ENCODE measurements at regions not wholly inside any gene's neighbourhood (a gene's known extent, or its start where the extent isn't known, plus 50 kb on each side); places are given as distances from the start of the nearest gene placed in this dataset.

- TF ChIP-seq, protein P1, sequence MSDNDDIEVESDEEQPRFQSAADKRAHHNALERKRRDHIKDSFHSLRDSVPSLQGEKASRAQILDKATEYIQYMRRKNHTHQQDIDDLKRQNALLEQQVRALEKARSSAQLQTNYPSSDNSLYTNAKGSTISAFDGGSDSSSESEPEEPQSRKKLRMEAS (IDR thresholded peaks at IDR 0.05) = no peak
- TF ChIP-seq TAF1 (conservative IDR thresholded peaks at IDR 0.05) (no peak), CTCF (IDR thresholded peaks at IDR 0.05; ENCODE audit: low read depth, low read length, missing input control) (no peak), RAD21 (IDR thresholded peaks at IDR 0.05) (no peak), SP1 (IDR thresholded peaks at IDR 0.05) (no peak), YY1 (IDR thresholded peaks at IDR 0.05) (no peak), JUND (IDR thresholded peaks at IDR 0.05) (no peak), FOXA1 (IDR thresholded peaks at IDR 0.05) (no peak), GABPA (IDR thresholded peaks at IDR 0.05 in 1 of 2, conservative IDR thresholded peaks at IDR 0.05 in 1 of 2) (no peak), RXRA (IDR thresholded peaks at IDR 0.05) (no peak), HNF4A (conservative IDR thresholded peaks at IDR 0.05) (no peak)
- TF ChIP-seq, protein P2, sequence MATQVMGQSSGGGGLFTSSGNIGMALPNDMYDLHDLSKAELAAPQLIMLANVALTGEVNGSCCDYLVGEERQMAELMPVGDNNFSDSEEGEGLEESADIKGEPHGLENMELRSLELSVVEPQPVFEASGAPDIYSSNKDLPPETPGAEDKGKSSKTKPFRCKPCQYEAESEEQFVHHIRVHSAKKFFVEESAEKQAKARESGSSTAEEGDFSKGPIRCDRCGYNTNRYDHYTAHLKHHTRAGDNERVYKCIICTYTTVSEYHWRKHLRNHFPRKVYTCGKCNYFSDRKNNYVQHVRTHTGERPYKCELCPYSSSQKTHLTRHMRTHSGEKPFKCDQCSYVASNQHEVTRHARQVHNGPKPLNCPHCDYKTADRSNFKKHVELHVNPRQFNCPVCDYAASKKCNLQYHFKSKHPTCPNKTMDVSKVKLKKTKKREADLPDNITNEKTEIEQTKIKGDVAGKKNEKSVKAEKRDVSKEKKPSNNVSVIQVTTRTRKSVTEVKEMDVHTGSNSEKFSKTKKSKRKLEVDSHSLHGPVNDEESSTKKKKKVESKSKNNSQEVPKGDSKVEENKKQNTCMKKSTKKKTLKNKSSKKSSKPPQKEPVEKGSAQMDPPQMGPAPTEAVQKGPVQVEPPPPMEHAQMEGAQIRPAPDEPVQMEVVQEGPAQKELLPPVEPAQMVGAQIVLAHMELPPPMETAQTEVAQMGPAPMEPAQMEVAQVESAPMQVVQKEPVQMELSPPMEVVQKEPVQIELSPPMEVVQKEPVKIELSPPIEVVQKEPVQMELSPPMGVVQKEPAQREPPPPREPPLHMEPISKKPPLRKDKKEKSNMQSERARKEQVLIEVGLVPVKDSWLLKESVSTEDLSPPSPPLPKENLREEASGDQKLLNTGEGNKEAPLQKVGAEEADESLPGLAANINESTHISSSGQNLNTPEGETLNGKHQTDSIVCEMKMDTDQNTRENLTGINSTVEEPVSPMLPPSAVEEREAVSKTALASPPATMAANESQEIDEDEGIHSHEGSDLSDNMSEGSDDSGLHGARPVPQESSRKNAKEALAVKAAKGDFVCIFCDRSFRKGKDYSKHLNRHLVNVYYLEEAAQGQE (IDR thresholded peaks at IDR 0.05) = no peak
- TF ChIP-seq, protein P3, sequence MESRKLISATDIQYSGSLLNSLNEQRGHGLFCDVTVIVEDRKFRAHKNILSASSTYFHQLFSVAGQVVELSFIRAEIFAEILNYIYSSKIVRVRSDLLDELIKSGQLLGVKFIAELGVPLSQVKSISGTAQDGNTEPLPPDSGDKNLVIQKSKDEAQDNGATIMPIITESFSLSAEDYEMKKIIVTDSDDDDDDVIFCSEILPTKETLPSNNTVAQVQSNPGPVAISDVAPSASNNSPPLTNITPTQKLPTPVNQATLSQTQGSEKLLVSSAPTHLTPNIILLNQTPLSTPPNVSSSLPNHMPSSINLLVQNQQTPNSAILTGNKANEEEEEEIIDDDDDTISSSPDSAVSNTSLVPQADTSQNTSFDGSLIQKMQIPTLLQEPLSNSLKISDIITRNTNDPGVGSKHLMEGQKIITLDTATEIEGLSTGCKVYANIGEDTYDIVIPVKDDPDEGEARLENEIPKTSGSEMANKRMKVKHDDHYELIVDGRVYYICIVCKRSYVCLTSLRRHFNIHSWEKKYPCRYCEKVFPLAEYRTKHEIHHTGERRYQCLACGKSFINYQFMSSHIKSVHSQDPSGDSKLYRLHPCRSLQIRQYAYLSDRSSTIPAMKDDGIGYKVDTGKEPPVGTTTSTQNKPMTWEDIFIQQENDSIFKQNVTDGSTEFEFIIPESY (IDR thresholded peaks at IDR 0.05) = no peak
- TF ChIP-seq, protein P4, sequence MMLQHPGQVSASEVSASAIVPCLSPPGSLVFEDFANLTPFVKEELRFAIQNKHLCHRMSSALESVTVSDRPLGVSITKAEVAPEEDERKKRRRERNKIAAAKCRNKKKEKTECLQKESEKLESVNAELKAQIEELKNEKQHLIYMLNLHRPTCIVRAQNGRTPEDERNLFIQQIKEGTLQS (IDR thresholded peaks at IDR 0.05) = no peak
Observed at GRCh38 chr12:19833775-19834501, 394.6 kb downstream of the AEBP2 start.
